ENCODE measurements at regions not wholly inside any gene's neighbourhood (a gene's known extent, or its start where the extent isn't known, plus 50 kb on each side); places are given as distances from the start of the nearest gene placed in this dataset.
A peak's percentile ranks its signal among the peaks of the same experiment; 100 is the strongest.
"Not testable (repeated sequence)": the region's sequence is repeated elsewhere in the genome, so short reads cannot be mapped to it uniquely, and the experiment has no call there.

DNA sequence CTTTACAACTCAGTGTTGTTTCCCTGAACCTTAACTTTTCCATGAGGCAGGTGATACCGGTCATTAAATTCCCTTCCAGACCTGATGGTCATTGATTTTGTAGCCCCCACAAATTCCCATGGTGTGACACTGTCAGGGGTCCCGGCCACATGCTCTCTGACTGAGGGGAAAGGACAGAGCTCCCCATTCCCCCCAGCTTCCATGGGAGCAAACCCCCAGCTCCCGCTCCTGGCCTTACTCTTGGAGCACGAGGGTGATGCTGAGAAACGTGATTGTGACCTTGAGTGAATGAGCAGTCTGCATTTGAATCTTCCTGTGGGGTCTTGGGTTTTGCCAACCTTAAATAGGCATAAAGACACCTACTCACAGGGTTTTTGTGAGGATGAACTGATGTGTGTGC lies 366.8 kb downstream of the RPS6KC1 start:
- no peak for DNase-seq

DNA sequence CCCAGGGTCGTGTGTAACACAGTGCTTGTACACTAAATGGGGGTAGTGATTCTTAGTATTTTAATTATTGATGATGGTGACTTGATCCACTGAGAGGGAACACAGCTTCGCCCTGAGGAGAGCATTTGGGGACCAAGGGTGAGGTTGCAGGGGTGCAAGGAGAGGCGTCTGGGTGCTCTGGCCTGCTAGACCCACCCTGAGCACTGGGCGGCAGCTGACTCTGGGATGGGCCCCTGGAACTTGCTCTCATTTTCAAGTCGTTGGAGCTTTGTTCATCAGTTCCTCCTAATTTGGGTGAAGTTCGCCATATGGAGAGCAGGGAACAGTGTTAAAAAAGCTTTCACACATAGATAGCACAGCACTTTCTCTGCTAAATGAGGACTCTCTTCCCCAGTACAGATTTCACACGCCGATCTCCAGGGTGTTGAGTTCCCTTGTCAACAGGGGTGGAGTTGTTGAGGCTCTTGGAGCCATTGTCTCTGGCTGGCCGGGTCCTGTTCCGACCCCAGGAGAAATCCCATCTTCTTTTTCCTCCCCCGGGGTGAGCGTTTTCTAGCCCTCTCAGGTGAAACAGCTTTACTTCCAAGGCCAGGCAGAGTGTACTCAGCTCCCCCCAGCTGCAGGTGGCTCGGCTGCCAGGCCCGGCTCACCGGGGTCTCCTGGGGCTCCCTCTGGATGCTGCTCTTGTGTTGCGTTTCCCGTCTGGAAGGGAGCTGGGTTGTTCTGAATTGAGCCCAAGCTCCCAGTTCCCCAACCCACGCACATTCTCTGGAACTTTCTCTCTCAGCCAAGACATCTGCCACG lies 367.4 kb downstream of the RPS6KC1 start:
- no peak for DNase-seq

DNA sequence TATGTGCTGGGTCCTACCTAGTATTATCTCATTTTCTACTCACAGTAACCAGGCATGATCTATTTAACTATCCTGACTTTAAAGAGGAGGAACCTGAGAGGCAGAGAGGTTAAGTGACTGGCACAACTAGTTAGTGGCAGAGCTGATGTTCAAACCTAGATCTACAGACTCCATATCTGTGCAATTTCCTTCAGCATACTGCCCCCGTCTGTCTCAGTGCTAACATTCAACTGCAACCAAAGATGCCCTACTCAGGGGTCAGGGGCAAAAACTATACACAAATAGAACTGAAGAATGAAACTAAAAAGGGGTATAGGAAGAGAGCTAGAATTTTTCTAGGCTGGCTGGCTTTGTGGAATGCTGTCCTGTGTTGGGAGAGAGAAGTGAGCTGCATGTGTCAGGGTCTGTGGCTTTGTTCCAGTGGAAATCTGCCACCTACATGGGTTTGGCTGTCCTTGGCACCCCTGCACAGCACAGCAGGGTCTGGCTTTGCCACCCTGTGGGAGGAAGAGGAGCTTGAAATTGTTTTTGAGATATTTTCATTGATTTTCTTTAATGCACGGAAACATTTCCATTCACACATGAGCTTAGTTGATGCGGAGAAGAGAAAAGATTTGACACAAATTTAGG lies 368.5 kb downstream of the RPS6KC1 start:
- no peak for DNase-seq

DNA sequence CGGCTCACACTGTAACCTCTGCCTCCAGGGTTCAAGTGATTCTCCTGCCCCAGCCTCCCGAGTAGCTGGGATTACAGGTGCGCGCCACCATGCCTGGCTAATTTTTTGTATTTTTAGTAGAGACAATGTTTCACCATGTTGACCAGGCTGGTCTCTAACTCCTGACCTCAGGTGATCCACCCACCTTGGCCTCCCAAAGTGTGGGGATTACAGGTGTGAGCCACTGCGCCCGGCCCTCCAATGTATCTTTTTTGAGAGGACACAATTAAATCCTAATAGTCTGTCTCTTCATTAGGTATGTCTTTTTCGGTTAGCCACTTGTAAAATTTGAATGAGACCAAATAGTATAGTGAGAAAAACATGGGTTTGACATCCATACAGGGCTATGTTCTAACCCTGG lies 370.1 kb downstream of the RPS6KC1 start:
- not testable (repeated sequence) for DNase-seq

DNA sequence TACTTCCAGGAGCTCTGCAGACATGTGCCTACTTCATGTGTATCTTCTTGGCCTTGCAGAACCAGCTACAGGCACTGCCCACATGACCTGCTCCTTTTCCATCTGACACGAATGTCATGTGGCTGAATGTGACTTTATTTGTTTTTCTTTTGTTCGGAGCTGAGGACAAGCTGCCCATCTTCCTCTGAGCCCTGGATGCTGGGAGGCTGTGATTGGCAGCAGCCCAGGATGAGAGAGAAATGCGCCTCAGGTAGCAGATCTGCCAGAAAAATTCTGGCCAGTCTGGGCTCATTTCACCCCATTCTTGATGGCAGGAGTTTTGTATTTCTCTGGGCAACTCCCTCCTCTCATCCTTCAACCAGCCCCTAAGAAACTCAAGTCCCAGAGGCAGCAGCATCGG lies 372.0 kb downstream of the RPS6KC1 start:
- no peak for DNase-seq

DNA sequence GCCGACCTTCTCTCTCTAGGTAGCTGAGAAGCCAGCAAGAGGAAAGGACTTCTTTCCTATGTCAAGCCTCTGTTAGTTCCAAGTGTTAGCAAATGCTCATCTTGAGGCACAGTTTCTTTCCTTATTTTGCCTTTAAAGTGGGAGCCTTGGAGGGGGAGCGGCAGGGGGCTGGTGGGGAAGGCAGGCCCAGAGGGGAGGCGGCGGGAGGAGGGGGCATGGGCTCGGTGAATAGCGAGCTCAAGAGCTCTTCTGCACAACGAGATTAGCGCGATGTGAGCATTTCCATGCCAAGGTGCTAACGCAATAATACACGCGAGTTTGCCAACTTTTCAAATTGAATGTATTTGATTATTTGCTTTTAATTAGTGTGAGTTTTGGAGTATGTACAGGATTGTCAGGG lies 372.6 kb downstream of the RPS6KC1 start:
- no peak for DNase-seq

DNA sequence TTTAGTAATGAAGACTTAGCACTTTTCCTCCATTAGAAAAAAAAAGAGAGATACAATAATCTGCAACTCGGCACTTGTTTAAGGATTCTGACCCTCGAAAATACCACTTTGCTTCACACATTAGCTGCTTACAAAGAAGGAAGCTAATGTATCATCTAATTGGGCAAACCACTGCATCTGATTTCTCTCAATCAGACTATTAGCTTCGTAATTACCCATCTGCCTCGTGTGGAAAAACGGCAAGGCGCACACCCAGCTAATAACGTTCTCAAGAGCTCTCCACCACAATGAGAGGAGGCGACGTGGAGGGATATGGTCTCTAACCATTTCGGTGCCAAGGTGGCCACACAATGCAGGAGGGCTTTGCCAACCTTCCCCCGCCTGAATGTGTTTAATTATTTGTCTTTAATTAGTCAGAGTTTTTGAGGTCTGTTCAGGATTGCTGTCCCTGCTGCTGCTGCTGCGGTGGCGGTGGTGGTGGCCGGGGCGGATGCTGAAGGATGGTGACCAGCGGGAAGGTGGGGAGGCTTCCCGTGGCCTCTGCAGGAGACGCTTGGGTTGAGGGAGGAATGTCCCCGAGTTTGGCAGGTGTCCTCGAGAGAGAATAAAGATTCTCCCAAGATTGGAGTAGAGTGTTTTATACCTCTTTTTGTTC lies 374.5 kb downstream of the RPS6KC1 start:
- DNase-seq = no peak

DNA sequence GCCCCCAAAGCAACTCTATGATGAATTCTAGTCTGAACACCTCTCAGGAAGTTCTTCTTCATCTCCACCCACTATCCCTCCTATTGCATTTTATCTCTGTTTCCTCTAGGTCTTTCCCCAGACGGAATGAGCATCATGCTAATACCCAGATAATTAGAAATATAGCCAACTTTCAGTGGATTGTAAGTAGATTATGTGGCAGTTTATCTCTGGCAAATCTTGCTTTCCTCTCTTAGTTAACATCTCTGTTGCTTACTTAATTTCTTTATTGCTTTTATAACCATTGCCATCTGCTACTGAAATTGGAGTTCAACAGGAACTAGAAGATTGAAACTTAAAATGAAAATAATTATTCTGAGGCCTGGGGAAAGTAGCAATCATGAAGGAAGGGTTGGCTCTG lies 378.6 kb downstream of the RPS6KC1 start:
- no peak for DNase-seq

DNA sequence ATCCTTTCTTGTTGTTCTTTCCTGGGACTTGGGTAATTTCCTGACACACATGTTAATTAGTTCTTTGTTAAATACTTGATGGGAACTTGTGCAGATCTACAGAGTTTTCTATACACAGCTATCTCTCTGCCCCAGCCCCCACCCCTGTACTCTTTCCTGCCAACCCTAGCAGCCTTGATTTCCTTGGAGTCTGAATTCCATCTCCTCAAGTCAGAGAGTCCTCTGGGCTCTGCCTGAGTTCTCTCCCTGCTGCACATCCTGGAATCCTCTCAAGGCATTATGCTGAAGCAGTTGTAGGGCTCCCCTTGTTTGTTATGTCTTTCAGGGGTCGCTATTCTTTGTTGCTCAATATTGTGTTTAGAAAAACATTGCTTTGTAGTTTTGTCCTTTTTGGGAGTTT lies 384.7 kb downstream of the RPS6KC1 start:
- DNase-seq = no peak

DNA sequence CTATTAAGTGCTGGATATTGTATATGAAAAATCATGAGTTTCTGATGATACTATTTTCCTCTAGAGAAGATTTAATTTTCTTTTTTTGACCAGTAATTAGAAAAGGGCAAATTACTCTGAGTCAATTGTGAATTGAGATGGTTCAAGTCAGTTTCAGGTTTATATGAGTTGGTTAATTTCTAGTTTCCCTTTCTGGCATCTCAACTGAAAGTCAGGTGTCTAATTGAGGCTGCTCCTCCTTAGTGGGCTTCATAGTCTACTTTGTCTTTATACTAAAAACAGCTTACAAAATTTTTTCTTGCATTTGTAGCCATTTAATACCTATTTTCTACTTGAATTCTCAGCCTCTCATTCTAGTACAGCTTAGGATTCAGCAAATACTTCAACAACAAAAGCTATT lies 387.3 kb downstream of the RPS6KC1 start:
- no peak for DNase-seq

DNA sequence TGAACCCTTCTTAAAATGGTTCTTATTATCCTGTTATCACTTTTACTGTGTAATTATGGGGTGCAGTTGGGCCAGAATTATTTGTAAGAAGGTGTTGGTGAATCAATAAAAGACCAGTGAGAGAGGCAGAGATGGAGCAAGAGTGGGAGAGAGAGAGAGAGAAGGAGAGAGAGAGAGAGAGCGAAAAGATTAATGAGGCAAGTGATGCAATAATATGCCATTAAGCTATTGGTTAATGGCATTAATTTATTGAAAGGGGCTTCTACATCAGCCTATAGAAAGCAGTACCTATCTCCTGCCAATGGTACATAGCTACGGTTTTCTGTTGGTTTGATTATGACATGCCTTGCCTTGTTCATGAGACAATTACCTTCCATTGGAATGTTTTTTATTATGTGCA lies 388.7 kb downstream of the RPS6KC1 start:
- DNase-seq = no peak

DNA sequence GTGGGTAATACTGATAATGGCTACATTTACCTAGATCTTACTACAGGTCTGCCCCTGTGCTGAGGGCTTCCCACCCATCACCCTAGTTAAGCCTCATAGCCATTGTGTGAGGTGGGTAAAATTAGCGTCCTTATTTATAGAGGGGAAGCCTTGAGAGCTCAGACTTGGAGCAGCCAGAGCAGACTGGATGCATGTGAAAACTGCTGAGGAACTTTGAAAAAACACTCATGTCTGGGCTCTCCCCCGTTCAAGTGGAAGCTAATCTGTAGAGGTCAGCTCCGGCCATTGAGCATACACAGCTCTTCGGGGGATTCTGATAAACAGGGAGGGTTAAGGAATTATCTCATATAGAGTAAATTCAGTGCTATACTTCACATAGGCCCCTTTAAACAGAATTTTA lies 389.7 kb downstream of the RPS6KC1 start:
- DNase-seq = no peak

DNA sequence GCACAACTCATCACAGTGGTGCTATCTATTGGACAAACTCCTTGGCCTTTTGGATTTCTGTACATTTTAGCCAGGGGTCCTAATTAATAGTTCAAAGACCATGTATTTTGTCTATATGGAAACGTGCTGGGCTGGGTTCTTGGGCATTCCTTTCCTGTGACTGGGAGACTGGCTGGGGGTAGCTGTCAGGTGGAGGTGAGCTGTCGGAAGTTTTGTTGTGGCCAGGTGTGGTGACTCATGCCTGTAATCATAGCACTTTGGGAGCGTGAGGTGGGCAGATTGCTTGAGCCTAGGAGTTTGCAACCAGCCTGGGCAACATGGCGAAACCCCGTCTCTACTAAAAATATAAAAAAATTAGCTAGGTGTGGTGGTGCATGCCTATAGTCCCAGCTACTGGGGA lies 392.4 kb downstream of the RPS6KC1 start:
- no peak for DNase-seq

DNA sequence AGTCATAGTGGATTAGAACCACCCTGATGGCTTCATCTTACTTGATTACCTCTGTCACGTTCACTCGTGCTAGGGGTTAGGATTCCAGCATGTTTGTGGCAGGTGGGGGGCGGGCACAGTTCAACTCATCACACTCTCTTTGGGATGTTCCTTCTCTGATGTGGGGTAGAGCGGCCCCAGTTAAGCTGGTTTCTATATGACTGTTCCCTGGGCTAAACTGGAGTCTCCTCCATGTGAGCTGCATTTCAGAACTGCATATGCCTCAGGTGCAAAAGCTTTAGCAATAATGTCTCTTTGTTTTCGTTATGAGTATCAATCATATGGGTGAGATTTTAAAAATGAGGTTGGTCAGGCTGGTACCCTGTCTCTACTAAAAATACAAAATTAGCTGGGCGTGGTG lies 393.2 kb downstream of the RPS6KC1 start:
- no peak for DNase-seq

DNA sequence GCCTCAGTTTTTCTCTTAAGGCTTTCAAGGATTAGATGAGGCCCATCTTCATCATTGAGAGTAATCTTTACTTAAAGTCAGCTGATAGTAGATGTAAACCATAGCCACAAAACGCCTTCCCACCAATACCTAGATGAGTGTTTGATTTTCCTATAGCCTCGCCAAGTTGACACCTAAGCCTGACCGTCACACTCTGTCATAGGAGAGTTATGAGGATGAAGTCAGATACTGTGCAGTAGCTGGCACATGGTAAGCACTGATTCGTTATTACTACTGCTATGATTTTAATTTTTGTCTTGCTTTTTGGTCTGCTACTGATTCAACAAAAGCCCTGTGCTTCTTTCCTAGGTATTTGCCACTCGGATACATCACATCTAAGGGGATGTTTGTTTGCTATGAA lies 395.5 kb downstream of the RPS6KC1 start:
- no peak for DNase-seq

DNA sequence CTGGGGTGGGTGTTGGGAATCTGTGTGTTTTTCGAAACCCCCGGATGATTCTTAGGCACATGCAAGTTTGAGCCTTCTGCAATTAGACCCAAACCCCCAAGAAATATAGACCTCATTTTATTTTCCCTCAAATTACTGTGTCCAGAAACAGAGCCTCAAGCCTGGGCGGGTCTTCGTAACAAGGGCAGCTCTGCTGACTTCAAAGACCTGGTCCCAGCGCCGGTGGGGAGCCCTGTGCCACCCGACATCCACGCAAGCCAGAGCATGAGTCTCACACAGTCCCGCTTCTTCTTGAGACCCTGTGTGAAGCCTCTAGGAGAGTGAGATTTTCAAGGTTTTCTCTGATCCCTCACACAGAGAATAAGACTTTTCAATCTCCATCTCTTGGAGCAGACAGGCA lies 397.3 kb downstream of the RPS6KC1 start:
- no peak for DNase-seq

DNA sequence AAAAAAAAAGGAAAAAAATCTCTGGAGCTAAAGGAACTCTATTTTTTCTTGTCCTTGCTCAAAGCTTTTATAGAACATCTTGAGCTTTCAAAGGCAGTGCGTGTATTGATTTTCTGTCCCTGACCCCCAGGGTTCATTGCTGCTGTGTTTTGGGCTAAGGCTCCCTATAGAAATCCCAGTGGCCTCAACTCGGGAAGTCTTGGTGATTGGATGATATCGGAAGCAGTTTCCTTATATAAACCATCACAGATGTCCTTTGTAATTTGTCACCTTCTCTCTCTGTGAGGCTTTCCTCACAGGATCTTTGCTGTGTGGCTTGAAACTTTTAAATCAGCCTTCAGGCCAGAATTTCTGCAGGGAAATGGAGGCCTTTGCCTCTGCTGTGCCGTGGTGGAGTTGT lies 397.7 kb downstream of the RPS6KC1 start:
- no peak for DNase-seq

DNA sequence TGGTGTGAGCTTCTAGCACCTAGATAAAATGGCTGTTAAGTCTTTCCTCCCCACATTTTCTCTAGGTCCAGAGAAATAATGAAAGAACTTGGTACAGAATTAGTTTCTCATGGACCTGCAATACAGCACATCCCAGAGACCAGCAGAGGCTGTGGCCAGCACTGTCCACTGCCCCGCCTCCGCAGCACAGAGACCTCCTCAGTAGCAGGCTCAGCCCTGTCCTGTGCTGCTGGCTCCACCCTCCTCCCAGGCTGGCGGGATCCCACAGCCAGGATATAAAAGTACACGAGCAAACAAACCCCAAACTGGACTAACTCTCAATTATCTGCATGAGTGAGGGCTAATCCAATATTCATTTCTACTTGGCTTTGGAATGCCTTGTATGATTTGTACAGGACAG lies 401.5 kb downstream of the RPS6KC1 start:
- DNase-seq = no peak

DNA sequence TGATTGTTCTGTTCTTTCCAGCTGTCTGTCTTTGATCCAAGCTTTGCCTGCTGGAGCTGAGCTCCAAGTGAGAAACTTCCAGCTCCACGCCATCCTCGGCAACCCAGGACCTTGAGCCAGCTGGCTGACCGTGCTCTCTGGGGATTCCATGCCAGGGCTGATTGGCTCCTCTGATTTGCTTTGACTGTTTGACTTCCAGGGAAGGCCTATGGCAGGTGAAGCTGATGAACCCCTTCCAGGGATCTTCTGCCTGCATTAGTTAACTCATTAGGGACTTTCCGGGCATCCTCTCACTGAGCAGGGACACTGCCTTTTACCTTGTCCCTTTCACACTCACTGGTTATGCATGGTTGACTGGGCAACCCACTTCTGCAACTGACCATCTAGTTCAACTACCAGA lies 406.1 kb downstream of the RPS6KC1 start:
- no peak for DNase-seq

DNA sequence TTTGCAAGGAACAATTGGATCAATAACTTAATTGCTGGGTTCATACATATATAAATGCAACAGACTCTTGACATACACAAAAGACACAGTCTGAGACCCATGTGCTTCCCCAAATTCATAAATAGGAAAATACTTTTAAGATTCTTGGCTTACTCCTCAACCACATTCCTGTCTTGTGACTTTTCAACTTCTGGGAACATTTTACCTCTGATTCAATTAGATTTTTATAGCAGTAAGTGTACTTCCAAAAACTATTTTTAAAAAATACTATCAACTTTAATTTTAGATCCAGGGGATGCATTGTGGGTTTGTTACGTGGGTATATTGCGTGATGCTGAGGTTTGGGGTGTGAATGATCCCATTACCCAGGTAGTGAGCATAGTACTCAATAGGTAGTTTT lies 406.7 kb downstream of the RPS6KC1 start:
- peak; percentile 8 for DNase-seq

DNA sequence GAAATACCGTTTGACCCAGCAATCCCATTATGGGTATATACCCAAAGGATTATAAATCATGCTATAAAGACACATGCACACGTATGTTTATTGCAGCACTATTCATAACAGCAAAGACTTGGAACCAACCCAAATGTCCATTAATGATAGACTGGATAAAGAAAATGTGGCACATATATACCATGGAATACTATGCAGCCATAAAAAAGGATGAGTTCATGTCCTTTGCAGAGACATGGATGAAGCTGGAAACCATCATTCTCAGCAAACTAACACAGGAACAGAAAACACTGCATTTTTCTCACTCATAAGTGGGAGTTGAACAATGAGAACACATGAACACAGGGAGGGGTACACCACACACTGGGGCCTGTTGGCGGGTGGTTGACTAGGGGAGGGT lies 411.3 kb downstream of the RPS6KC1 start:
- not testable (repeated sequence) for DNase-seq

DNA sequence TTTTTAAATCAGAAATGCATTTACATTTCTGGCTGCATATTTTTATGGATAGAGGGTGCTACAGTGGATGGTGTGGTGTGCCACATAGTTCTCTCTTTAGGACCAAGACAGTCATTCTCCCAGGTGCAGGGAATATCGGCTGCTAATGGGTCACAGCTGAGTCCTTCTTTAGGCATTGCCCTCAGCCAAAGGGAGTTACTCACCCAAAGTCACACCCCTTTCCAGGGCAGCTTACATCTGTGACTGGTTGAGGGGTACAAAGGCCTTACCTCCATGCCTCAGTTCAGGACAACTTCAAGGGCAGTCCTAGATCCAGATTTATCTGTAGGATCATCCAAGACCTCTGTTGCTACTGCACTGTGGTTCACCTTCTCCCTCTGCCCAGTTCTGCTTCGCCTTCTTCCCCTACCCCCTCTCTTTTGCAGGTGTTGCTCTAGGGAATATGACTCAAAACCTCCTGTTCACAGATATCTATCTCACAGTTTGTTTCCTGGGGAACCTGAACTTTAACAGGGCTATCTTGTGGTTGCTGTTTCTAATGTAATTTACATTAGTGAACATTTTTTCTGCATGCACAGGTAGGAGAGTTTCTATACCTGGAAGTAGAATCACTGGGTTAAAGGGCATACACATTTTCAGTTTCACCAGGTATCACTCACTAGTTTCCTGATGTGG lies 413.9 kb downstream of the RPS6KC1 start:
- DNase-seq = no peak

DNA sequence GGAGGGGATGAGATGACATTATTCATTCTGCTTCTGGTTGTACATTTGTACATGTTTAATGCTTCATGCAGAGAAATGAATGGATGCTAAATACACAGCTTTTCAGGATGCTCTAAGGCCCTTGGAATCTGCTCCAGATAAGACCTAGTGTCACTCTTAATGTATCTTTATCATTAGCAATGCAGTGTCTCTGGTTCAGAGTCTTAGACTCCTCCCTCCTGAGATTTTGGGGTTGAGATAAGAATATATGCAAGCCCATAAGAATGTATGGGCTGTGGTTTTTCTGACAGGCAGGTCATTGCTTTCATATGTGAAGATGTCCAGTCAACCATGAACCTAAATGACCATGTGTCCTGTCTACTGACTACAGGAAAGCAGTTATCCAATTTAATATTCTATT lies 415.5 kb downstream of the RPS6KC1 start:
- no peak for DNase-seq

DNA sequence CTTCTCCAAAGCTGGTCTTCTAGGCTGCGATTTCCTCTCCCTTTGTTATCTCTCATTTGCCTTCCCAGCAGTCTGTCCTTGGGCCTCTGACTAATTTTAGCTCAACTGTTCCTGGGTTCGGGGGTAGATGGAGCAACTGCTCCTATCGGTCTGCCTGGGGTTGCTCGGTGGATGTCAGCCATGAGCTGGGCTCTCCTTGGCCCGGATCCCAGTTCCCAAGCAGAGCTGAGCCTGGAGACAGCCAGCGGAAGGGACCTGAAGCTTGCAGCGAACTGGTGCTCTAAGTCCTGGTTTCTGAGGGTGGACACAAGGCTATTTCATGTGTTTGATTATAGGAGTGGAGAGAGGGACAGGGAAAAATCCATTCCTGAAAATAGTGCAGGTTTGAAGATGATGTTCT lies 423.0 kb downstream of the RPS6KC1 start:
- no peak for DNase-seq
